HepG2 (cell line): ENCODE measurements at regions not wholly inside any gene's neighbourhood (a gene's known extent, or its start where the extent isn't known, plus 50 kb on each side); places are given as distances from the start of the nearest gene placed in this dataset.

Source experiments
- ATAC-seq: fragments of 200-7000 bp; cut with Tn5 transposase; 3 replicates; pipeline ENCODE4 v1.9.1; 2020; ENCODE audit warnings: mild to moderate bottlenecking, moderate library complexity
- BruUV-seq: library from RNA; stranded (reverse); fragments of 400-500 nt; replicated peaks from 2 replicates; lab custom pipeline; 2021; lab: Mats Ljungman, UMichigan
- CTCF ChIA-PET: fragments of 300-600 bp; formaldehyde crosslinking; extraction: SDS; loops from one replicate; lab custom pipeline; 2021; ENCODE audit warnings: low total read pairs, inconsistent platforms, low intra/inter-chr PET ratio; lab: Yijun Ruan, JAX
- POLR2A ChIA-PET: fragments of 350-600 bp; sonication (Branson Sonifier 250); formaldehyde crosslinking; loops from one replicate; lab custom pipeline; 2020; ENCODE audit warnings: antibody characterized with exemption, inconsistent platforms; lab: Yijun Ruan, JAX
- DNase-seq: peaks from one replicate; pipeline ENCODE4 v3.0.0-alpha.2; 2015; ENCODE audit warnings: low spot score
- FAIRE-seq: peaks from 3 replicates; lab custom pipeline; 2011; peaks lifted over from hg19 to GRCh38; lab: Jason Lieb, UNC
- H2AFZ ChIP-seq: one replicate; pipeline ENCODE4 v1.6.1; 2011; ENCODE audit warnings: low read length, inconsistent platforms
- H3K27ac ChIP-seq: fragments of 300-600 bp; 3 replicates; pipeline ENCODE4 v1.8.0; 2011; ENCODE audit warnings: mixed run types, mild to moderate bottlenecking, mixed read lengths, low read length, inconsistent platforms; ENCODE audit not compliant: insufficient read depth; ENCODE audit errors: extremely low read length
- H3K27me3 ChIP-seq, 2 experiments: fragments of 200-600 bp in 1 of 2; 2 replicates in 1 of 2; 3 replicates in 1 of 2; pipeline versions ENCODE4 v1.6.0 to v1.8.0; 2011; ENCODE audit warnings: low read length in 2 of 2, mild to moderate bottlenecking in 2 of 2, moderate library complexity in 2 of 2, inconsistent platforms in 1 of 2; ENCODE audit not compliant: insufficient read depth in 2 of 2, control insufficient read depth in 1 of 2
- H3K36me3 ChIP-seq, 2 experiments: fragments of 200-600 bp in 1 of 2; replicated peaks in 1 of 2; 2 replicates in 1 of 2; 3 replicates in 1 of 2; pipeline versions ENCODE4 v1.5.1 to v1.8.0; 2011; ENCODE audit warnings: low read length in 2 of 2, inconsistent platforms in 1 of 2; ENCODE audit not compliant: insufficient read depth in 2 of 2, control insufficient read depth in 1 of 2
- H3K4me1 ChIP-seq: 2 replicates; pipeline ENCODE4 v1.5.1; 2012; ENCODE audit warnings: low read length, inconsistent platforms; ENCODE audit not compliant: insufficient read depth
- H3K4me2 ChIP-seq: 2 replicates; pipeline ENCODE4 v1.6.0; 2011; ENCODE audit warnings: low read depth, low read length, inconsistent platforms
- H3K4me3 ChIP-seq, 3 experiments: fragments of 200-600 bp in 1 of 3; sonication (generic), shearing (Covaris generic) in 1 of 3; replicated peaks in 1 of 3; 2 replicates each; pipeline ENCODE4 v1.5.1; 2011 to 2016; ENCODE audit warnings: low read length in 3 of 3, inconsistent platforms in 2 of 3, low read depth in 2 of 3, mild to moderate bottlenecking in 2 of 3, control low read depth in 1 of 3, mixed read lengths in 1 of 3; ENCODE audit not compliant: insufficient read depth in 1 of 3
- H3K79me2 ChIP-seq: one replicate; pipeline ENCODE4 v1.6.1; 2011; ENCODE audit warnings: low read length, inconsistent platforms; ENCODE audit not compliant: insufficient read depth
- H3K9ac ChIP-seq: 2 replicates; pipeline ENCODE4 v1.6.0; 2011; ENCODE audit warnings: mild to moderate bottlenecking, low read depth, low read length, inconsistent platforms; ENCODE audit not compliant: insufficient read depth
- H3K9me3 ChIP-seq: 2 replicates; pipeline ENCODE4 v1.5.1; 2012; ENCODE audit warnings: mild to moderate bottlenecking, low read length
- H4K20me1 ChIP-seq: 2 replicates; pipeline ENCODE4 v1.6.0; 2011; ENCODE audit warnings: inconsistent platforms, mild to moderate bottlenecking, low read length, moderate library complexity; ENCODE audit not compliant: insufficient read depth
- ARID5B ChIP-seq: IDR thresholded peaks from 2 replicates; pipeline ENCODE4 v1.4.0; 2020; ENCODE audit warnings: mild to moderate bottlenecking, missing genetic modification reagents
- FOXO1 ChIP-seq: sonication (generic); formaldehyde crosslinking; IDR thresholded peaks from 2 replicates; pipeline ENCODE4 v1.4.0; 2020; ENCODE audit warnings: missing genetic modification reagents
- GABPA ChIP-seq, 2 experiments: IDR thresholded peaks; 2 replicates each; pipeline ENCODE4 v1.6.1; 2011 to 2016; ENCODE audit warnings: low read depth in 2 of 2, low read length in 1 of 2, missing biosample characterization in 1 of 2, missing genetic modification characterization in 1 of 2
- HCFC1 ChIP-seq: fragments of 150-350 bp; IDR thresholded peaks from 2 replicates; pipeline ENCODE4 v1.6.1; 2014; ENCODE audit warnings: low read depth, low read length
- KDM1A ChIP-seq: IDR thresholded peaks from 2 replicates; pipeline ENCODE4 v1.6.1; 2016; ENCODE audit warnings: missing compliant biosample characterization
- KLF13 ChIP-seq: sonication (generic); formaldehyde crosslinking; IDR thresholded peaks from 2 replicates; pipeline ENCODE4 v1.4.0; 2020; ENCODE audit warnings: mild to moderate bottlenecking, missing genetic modification reagents
- NR3C1 ChIP-seq: sonication (generic); formaldehyde crosslinking; IDR thresholded peaks from 2 replicates; pipeline ENCODE4 v1.4.0; 2020; ENCODE audit warnings: missing genetic modification reagents
- PAXIP1 ChIP-seq: sonication (generic); formaldehyde crosslinking; conservative IDR thresholded peaks from 2 replicates; pipeline ENCODE4 v1.4.0; 2020; ENCODE audit warnings: mild to moderate bottlenecking, missing genetic modification reagents, moderate library complexity
- RFX1 ChIP-seq: fragments of 450-650 bp; IDR thresholded peaks from 2 replicates; pipeline ENCODE4 v1.6.1; 2017
- SATB2 ChIP-seq: sonication (generic); formaldehyde crosslinking; IDR thresholded peaks from 2 replicates; pipeline ENCODE4 v1.5.0; 2020; ENCODE audit warnings: missing genetic modification reagents
- SOX6 ChIP-seq, 2 experiments: fragments of 450-650 bp in 1 of 2; sonication (generic) in 1 of 2; formaldehyde crosslinking in 1 of 2; IDR thresholded peaks; 2 replicates each; pipeline versions ENCODE4 v1.4.0 to v1.6.1; 2017 to 2020; ENCODE audit warnings: antibody characterized with exemption in 1 of 2, mild to moderate bottlenecking in 1 of 2, missing genetic modification reagents in 1 of 2
- SRSF1 ChIP-seq: fragments of 200-400 bp; formaldehyde crosslinking; optimal IDR thresholded peaks from 2 replicates; pipeline ENCODE3; 2017; ENCODE audit warnings: mild to moderate bottlenecking, low read depth, low read length, moderate library complexity
- XRCC5 ChIP-seq: fragments of 200-400 bp; formaldehyde crosslinking; optimal IDR thresholded peaks from 2 replicates; pipeline ENCODE3; 2017; ENCODE audit warnings: mild to moderate bottlenecking, low read length
- ZBTB1 ChIP-seq: sonication (generic); formaldehyde crosslinking; IDR thresholded peaks from 2 replicates; pipeline ENCODE4 v1.4.0; 2020; ENCODE audit warnings: missing genetic modification reagents, borderline replicate concordance
- ZNF326 ChIP-seq: sonication (generic); formaldehyde crosslinking; IDR thresholded peaks from 2 replicates; pipeline ENCODE4 v1.4.0; 2020; ENCODE audit warnings: missing genetic modification reagents, borderline replicate concordance
- ZNF616 ChIP-seq: sonication (generic); formaldehyde crosslinking; IDR thresholded peaks from 2 replicates; pipeline ENCODE4 v1.5.0; 2020; ENCODE audit warnings: low read depth, mild to moderate bottlenecking, missing genetic modification reagents
- ZNF678 ChIP-seq: sonication (generic); formaldehyde crosslinking; IDR thresholded peaks from 2 replicates; pipeline ENCODE4 v1.4.0; 2020; ENCODE audit warnings: mild to moderate bottlenecking, missing genetic modification reagents
- ZNF891 ChIP-seq: sonication (generic); formaldehyde crosslinking; IDR thresholded peaks from 2 replicates; pipeline ENCODE4 v1.5.0; 2020; ENCODE audit warnings: mild to moderate bottlenecking, missing genetic modification reagents
- WGBS: methylation state at CpG from one replicate; pipeline ENCODE4 v1.1.6; 2017; ENCODE audit warnings: low lambda C conversion rate; 5-methylcytosine and 5-hydroxymethylcytosine counted together
- in situ Hi-C: cut with HindIII; loops from 2 replicates; pipeline ENCODE4 v1.10.0; 2017; ENCODE audit warnings: low pct_unique_long_range_greater_than_20kb; ENCODE audit not compliant: extremely low pct_ligation_motif_present
- intact Hi-C: fragments of 100-400 bp; cut with micrococcal nuclease; formaldehyde crosslinking; loops from one replicate; pipeline ENCODE4 v1.10.0; 2022; ENCODE audit not compliant: unreplicated experiment

GRCh38 chr12:63083046-63083445 is 68.0 kb downstream of the AVPR1A start:
- no peaks in the 10 kb centered on the region for H4K20me1 ChIP-seq
- ATAC-seq (peak; percentile 47; the same call in 2 of the 3 replicates), DNase-seq (peak; percentile 33), FAIRE-seq (peak; percentile 12)
- ChIA-PET POLR2A (no interaction called here), CTCF (no interaction called here)
- WGBS, result 3% methylated on average over 2 of the region's 2 CpGs
- H3K27ac ChIP-seq, result no peak overlapping the region
- no TSS peak for BruUV-seq
- in situ Hi-C loops (no loop called here), intact Hi-C loops (no loop called here)
- H3K4me1 ChIP-seq, result peaks cover 18% of the 10 kb centered on the region
- H3K9ac ChIP-seq, result no peak overlapping the region
- no peak overlapping the region for H3K4me3 ChIP-seq
- H3K4me2 ChIP-seq, result 0 out of 2 replicates have a peak overlapping the region, but pooled peaks have one; percentile 16
- no peaks in the 10 kb centered on the region for H3K9me3 ChIP-seq
- H3K79me2 ChIP-seq, result no peaks in the 10 kb centered on the region
- 0 out of 5 replicates have a peak, but pooled peaks cover 0 to 3% of the 10 kb centered on the region in 2 experiments for H3K27me3 ChIP-seq
- H3K36me3 ChIP-seq, result no peaks in the 10 kb centered on the region
- H2AFZ ChIP-seq, result no peak overlapping the region
- peak; percentile 42; the same call in 1 of the 2 replicates for TF ChIP-seq RFX1
- TF ChIP-seq XRCC5, result no peak
- no peak for TF ChIP-seq ZBTB1 (CRISPR knock-in tag)
- TF ChIP-seq ZNF616 (CRISPR knock-in tag), result no peak
- peak; percentile 92 for TF ChIP-seq SATB2 (CRISPR knock-in tag)
- no peak for TF ChIP-seq SRSF1
- TF ChIP-seq ZNF891 (CRISPR knock-in tag), result no peak
- no peak for TF ChIP-seq ZNF678
- no peak for TF ChIP-seq ZNF326 (CRISPR knock-in tag)
- no peak for TF ChIP-seq NR3C1
- no peak for TF ChIP-seq KDM1A (CRISPR knock-in tag)
- no peak for TF ChIP-seq SOX6 (IDR thresholded peaks at IDR 0.05)
- peak; percentile 48; the same call in 1 of the 2 replicates for TF ChIP-seq SOX6 (CRISPR knock-in tag; IDR thresholded peaks at IDR 0.05)
- TF ChIP-seq GABPA (IDR thresholded peaks at IDR 0.05; ENCODE audit: low read depth, low read length), result no peak
- TF ChIP-seq GABPA (CRISPR knock-in tag; IDR thresholded peaks at IDR 0.05; ENCODE audit: low read depth), result peak; percentile 29; the same call in 1 of the 2 replicates
- TF ChIP-seq KLF13 (CRISPR knock-in tag), result no peak
- TF ChIP-seq ARID5B (CRISPR knock-in tag), result peak; percentile 66
- peak; percentile 25; the same call in 1 of the 2 replicates for TF ChIP-seq FOXO1
- TF ChIP-seq HCFC1, result no peak
- peak; percentile 51 for TF ChIP-seq PAXIP1 (CRISPR knock-in tag)
